H1 (cell line): ENCODE measurements at regions not wholly inside any gene's neighbourhood (a gene's known extent, or its start where the extent isn't known, plus 50 kb on each side); places are given as distances from the start of the nearest gene placed in this dataset.

Source experiments
- CTCF ChIA-PET: fragments of 300-600 bp; sonication (Branson Sonifier 250); formaldehyde crosslinking; loops from one replicate; lab custom pipeline; 2021; ENCODE audit not compliant: partially characterized antibody; lab: Charles Lee
- POLR2A ChIA-PET: fragments of 300-600 bp; sonication (Branson Sonifier 250); formaldehyde crosslinking; loops from one replicate; lab custom pipeline; 2021; ENCODE audit warnings: inconsistent platforms; ENCODE audit not compliant: partially characterized antibody; lab: Charles Lee
- DNase-seq, 2 experiments: peaks; one replicate each; pipeline versions ENCODE4 v3.0.0 to v3.0.0-alpha.2; 2010 to 2022; ENCODE audit warnings: low spot score in 2 of 2, low read depth in 1 of 2, mixed read lengths in 1 of 2
- FAIRE-seq: peaks from 2 replicates; lab custom pipeline; 2011; peaks lifted over from hg19 to GRCh38; lab: Jason Lieb, UNC
- H2AFZ ChIP-seq: 2 replicates; pipeline ENCODE4 v1.8.1; 2012; ENCODE audit warnings: low read length, inconsistent platforms
- H2AK5ac ChIP-seq: 2 replicates; pipeline ENCODE4 v1.6.1; 2013; ENCODE audit warnings: low read depth, low read length
- H2BK120ac ChIP-seq: replicated peaks from 2 replicates; pipeline ENCODE3; 2013; ENCODE audit warnings: low read depth, low read length, inconsistent platforms
- H2BK12ac ChIP-seq: 2 replicates; pipeline ENCODE4 v1.6.1; 2013; ENCODE audit warnings: low read depth, low read length
- H2BK15ac ChIP-seq: 2 replicates; pipeline ENCODE4 v1.6.1; 2013; ENCODE audit warnings: low read length
- H2BK20ac ChIP-seq: 2 replicates; pipeline ENCODE4 v1.6.1; 2013; ENCODE audit warnings: low read length
- H2BK5ac ChIP-seq: 2 replicates; pipeline ENCODE4 v1.6.1; 2013; ENCODE audit warnings: low read depth, low read length
- H3K14ac ChIP-seq: 2 replicates; pipeline ENCODE4 v1.6.1; 2013; ENCODE audit warnings: inconsistent platforms; ENCODE audit not compliant: insufficient read length
- H3K18ac ChIP-seq: 2 replicates; pipeline ENCODE4 v1.6.1; 2013; ENCODE audit warnings: low read length; ENCODE audit errors: extremely low read depth
- H3K23ac ChIP-seq: 2 replicates; pipeline ENCODE4 v1.6.1; 2013; ENCODE audit warnings: inconsistent platforms; ENCODE audit not compliant: insufficient read length
- H3K23me2 ChIP-seq: 2 replicates; pipeline ENCODE4 v1.6.1; 2013; ENCODE audit warnings: low read depth, low read length
- H3K27ac ChIP-seq: 2 replicates; pipeline ENCODE4 v1.6.1; 2011; ENCODE audit warnings: low read depth, low read length, inconsistent platforms
- H3K27me3 ChIP-seq, 4 experiments: replicated peaks in 1 of 4; 1 replicate in 1 of 4; 2 replicates in 3 of 4; pipeline versions ENCODE4 v1.6.1 to v1.8.1; 2011 to 2013; ENCODE audit warnings: low read length in 3 of 4, mild to moderate bottlenecking in 3 of 4, inconsistent platforms in 2 of 4, mixed read lengths in 2 of 4, moderate library complexity in 1 of 4; ENCODE audit not compliant: control insufficient read depth in 3 of 4, insufficient read depth in 3 of 4; ENCODE audit errors: extremely low read depth in 1 of 4
- H3K36me3 ChIP-seq, 4 experiments: 2 replicates each; pipeline versions ENCODE4 v1.6.1 to v1.8.1; 2011 to 2013; ENCODE audit warnings: mild to moderate bottlenecking in 4 of 4, low read length in 3 of 4, moderate library complexity in 2 of 4, control low read depth in 1 of 4, inconsistent platforms in 1 of 4; ENCODE audit not compliant: insufficient read depth in 4 of 4, control insufficient read depth in 2 of 4
- H3K4ac ChIP-seq: replicated peaks from 2 replicates; pipeline ENCODE3; 2013; ENCODE audit warnings: low read length, low read depth, mixed read lengths, inconsistent platforms; ENCODE audit not compliant: insufficient read length
- H3K4me1 ChIP-seq, 4 experiments: replicated peaks in 1 of 4; 1 replicate in 1 of 4; 2 replicates in 3 of 4; pipeline versions ENCODE4 v1.6.1 to v1.8.1; 2011 to 2013; ENCODE audit warnings: low read length in 3 of 4, inconsistent platforms in 2 of 4, mixed read lengths in 1 of 4; ENCODE audit not compliant: insufficient read depth in 4 of 4, control insufficient read depth in 3 of 4
- H3K4me2 ChIP-seq, 2 experiments: 2 replicates each; pipeline versions ENCODE4 v1.6.1 to v1.8.1; 2011 to 2013; ENCODE audit warnings: low read depth in 2 of 2, low read length in 2 of 2, control low read depth in 1 of 2, inconsistent platforms in 1 of 2, mild to moderate bottlenecking in 1 of 2; ENCODE audit not compliant: insufficient read depth in 1 of 2
- H3K4me3 ChIP-seq, 4 experiments: fragments of 200-600, 300-600 bp in 1 of 4; sonication (generic), shearing (Covaris generic), sonication (Bioruptor Twin) in 1 of 4; 2 replicates each; pipeline versions ENCODE4 v1.5.1 to v1.8.1; 2011 to 2016; ENCODE audit warnings: low read length in 4 of 4, low read depth in 3 of 4, control low read depth in 2 of 4, inconsistent platforms in 2 of 4, mild to moderate bottlenecking in 2 of 4, mixed read lengths in 1 of 4, moderate library complexity in 1 of 4; ENCODE audit not compliant: insufficient read depth in 2 of 4; ENCODE audit errors: extremely low read depth in 1 of 4
- H3K56ac ChIP-seq: replicated peaks from 2 replicates; pipeline ENCODE3; 2013; ENCODE audit warnings: low read depth, mild to moderate bottlenecking, mixed read lengths, low read length, inconsistent platforms; ENCODE audit not compliant: insufficient read length
- H3K79me1 ChIP-seq: 2 replicates; pipeline ENCODE4 v1.6.1; 2013; ENCODE audit warnings: low read depth, low read length, control low read depth
- H3K79me2 ChIP-seq, 2 experiments: 2 replicates each; pipeline versions ENCODE4 v1.6.1 to v1.8.1; 2012 to 2013; ENCODE audit warnings: low read length in 2 of 2, mild to moderate bottlenecking in 2 of 2, inconsistent platforms in 1 of 2; ENCODE audit not compliant: insufficient read depth in 2 of 2, control insufficient read depth in 1 of 2
- H3K9ac ChIP-seq, 4 experiments: replicated peaks in 1 of 4; 1 replicate in 1 of 4; 2 replicates in 3 of 4; pipeline versions ENCODE4 v1.6.1 to v1.8.1; 2011 to 2013; ENCODE audit warnings: low read depth in 3 of 4, low read length in 3 of 4, control low read depth in 2 of 4, mild to moderate bottlenecking in 2 of 4, moderate library complexity in 2 of 4, inconsistent platforms in 1 of 4; ENCODE audit errors: extremely low read depth in 1 of 4
- H3K9me3 ChIP-seq, 2 experiments: 2 replicates each; pipeline versions ENCODE4 v1.6.1 to v1.8.1; 2012 to 2013; ENCODE audit warnings: mild to moderate bottlenecking in 2 of 2, moderate library complexity in 2 of 2, control low read depth in 1 of 2, inconsistent platforms in 1 of 2, low read depth in 1 of 2, low read length in 1 of 2, mixed read lengths in 1 of 2; ENCODE audit not compliant: insufficient read depth in 2 of 2
- H4K20me1 ChIP-seq, 2 experiments: replicated peaks in 1 of 2; 2 replicates each; pipeline versions ENCODE3 to v1.8.1; 2011 to 2013; ENCODE audit warnings: inconsistent platforms in 2 of 2, low read length in 2 of 2, mild to moderate bottlenecking in 1 of 2; ENCODE audit not compliant: insufficient read depth in 2 of 2, control insufficient read depth in 1 of 2
- H4K5ac ChIP-seq: 2 replicates; pipeline ENCODE4 v1.6.1; 2013; ENCODE audit warnings: low read length, low read depth, mixed read lengths, inconsistent platforms; ENCODE audit not compliant: insufficient read length
- H4K8ac ChIP-seq: 2 replicates; pipeline ENCODE4 v1.8.0; 2013; ENCODE audit warnings: mild to moderate bottlenecking, moderate library complexity, low read length, inconsistent platforms; ENCODE audit not compliant: insufficient read depth; ENCODE audit errors: extremely low read depth
- H4K91ac ChIP-seq: replicated peaks from 2 replicates; pipeline ENCODE3; 2013; ENCODE audit warnings: low read length, mixed read lengths, inconsistent platforms; ENCODE audit not compliant: insufficient read length
- CBX5 ChIP-seq: fragments of 300-800, 300-1000 bp; sonication (generic); IDR thresholded peaks from 2 replicates; pipeline ENCODE4 v1.7.1; 2016; ENCODE audit warnings: antibody characterized with exemption, low read length, low read depth
- CEBPB ChIP-seq: IDR thresholded peaks from 2 replicates; pipeline ENCODE4 v1.6.1; 2012; ENCODE audit warnings: low read depth, low read length
- EZH2 ChIP-seq: fragments of 200-600 bp; sonication (generic); IDR thresholded peaks from 2 replicates; pipeline ENCODE4 v1.7.1; 2012; ENCODE audit warnings: low read depth, mild to moderate bottlenecking, moderate library complexity, low read length, inconsistent platforms; ENCODE audit not compliant: severe bottlenecking
- JUND ChIP-seq: IDR thresholded peaks from 2 replicates; pipeline ENCODE4 v1.6.1; 2011; ENCODE audit warnings: mild to moderate bottlenecking, improper control_type of control experiment, low read length
- NANOG ChIP-seq: IDR thresholded peaks from 2 replicates; pipeline ENCODE4 v1.6.1; 2011; ENCODE audit warnings: low read length, low read depth, mild to moderate bottlenecking, inconsistent platforms; ENCODE audit not compliant: insufficient read depth, poor library complexity, severe bottlenecking
- PHF8 ChIP-seq: fragments of 200-600 bp; sonication (generic); conservative IDR thresholded peaks from 2 replicates; pipeline ENCODE4 v1.7.1; 2012; ENCODE audit warnings: low read depth, mild to moderate bottlenecking, inconsistent platforms, low read length, moderate library complexity
- POLR2A ChIP-seq, 2 experiments: IDR thresholded peaks; 1 replicate in 1 of 2; 2 replicates in 1 of 2; pipeline ENCODE4 v1.6.1; 2011; ENCODE audit warnings: low read depth in 2 of 2, low read length in 2 of 2, mild to moderate bottlenecking in 2 of 2; ENCODE audit errors: control extremely low read depth in 1 of 2
- POU5F1 ChIP-seq: IDR thresholded peaks from 2 replicates; pipeline ENCODE4 v1.6.1; 2011; ENCODE audit warnings: low read depth, mild to moderate bottlenecking, low read length, moderate library complexity
- RBBP5 ChIP-seq: IDR thresholded peaks from 2 replicates; pipeline ENCODE4 v1.7.1; 2012; ENCODE audit warnings: low read depth, mild to moderate bottlenecking, inconsistent platforms, low read length, moderate library complexity, borderline replicate concordance
- SAP30 ChIP-seq: fragments of 300-600 bp; sonication (generic); IDR thresholded peaks from 2 replicates; pipeline ENCODE4 v1.7.1; 2012; ENCODE audit warnings: low read length, moderate library complexity, mild to moderate bottlenecking, inconsistent platforms; ENCODE audit not compliant: insufficient read depth, insufficient replicate concordance
- SIN3A ChIP-seq, 2 experiments: IDR thresholded peaks in 1 of 2; conservative IDR thresholded peaks in 1 of 2; 2 replicates each; pipeline ENCODE4 v1.6.1; 2011 to 2012; ENCODE audit warnings: low read length in 2 of 2, improper control_type of control experiment in 1 of 2, low read depth in 1 of 2, mild to moderate bottlenecking in 1 of 2
- SIX5 ChIP-seq: IDR thresholded peaks from 2 replicates; pipeline ENCODE4 v1.6.1; 2011; ENCODE audit warnings: mild to moderate bottlenecking, low read depth, low read length
- SP4 ChIP-seq: IDR thresholded peaks from 2 replicates; pipeline ENCODE4 v1.6.1; 2012; ENCODE audit warnings: low read length, inconsistent platforms
- SUZ12 ChIP-seq: fragments of 200-600 bp; sonication (generic); IDR thresholded peaks from 2 replicates; pipeline ENCODE4 v1.6.1; 2012; ENCODE audit warnings: mild to moderate bottlenecking, inconsistent platforms, low read length, moderate library complexity, mixed read lengths
- TBP ChIP-seq: IDR thresholded peaks from 2 replicates; pipeline ENCODE4 v1.6.1; 2011; ENCODE audit warnings: low read depth, low read length, improper control_type of control experiment
- WGBS, 2 experiments: shearing (Covaris generic) in 1 of 2; methylation state at CpG; one replicate each; pipeline versions ENCODE4 v1.1.6 to v1.1.7; 2013 to 2015; ENCODE audit warnings: low lambda C conversion rate in 2 of 2, mixed read lengths in 2 of 2, inconsistent platforms in 1 of 2, low coverage in 1 of 2, missing lambda C conversion rate in 1 of 2; ENCODE audit not compliant: insufficient replicate concordance in 2 of 2, insufficient coverage in 1 of 2, insufficient read length in 1 of 2; ENCODE audit errors: extremely low coverage in 1 of 2, missing lambda C conversion rate in 1 of 2; 5-methylcytosine and 5-hydroxymethylcytosine counted together

- Histone ChIP-seq H3K27me3 (no peaks in the 10 kb centered on the region; a peak in 1 of 7 replicates), H3K4me2 (no peak overlapping the region), H4K5ac (no peak overlapping the region), H3K4me1 (no peaks in the 10 kb centered on the region), H3K4ac (no peak overlapping the region), H3K4me3 (no peak overlapping the region), H3K18ac (no peak overlapping the region), H2BK12ac (no peak overlapping the region), H3K23me2 (no peaks in the 10 kb centered on the region), H3K14ac (no peak overlapping the region), H2BK15ac (no peak overlapping the region), H2BK120ac (no peak overlapping the region), H3K36me3 (no peaks in the 10 kb centered on the region), H2BK5ac (no peak overlapping the region), H3K9me3 (no peaks in the 10 kb centered on the region), H3K27ac (no peak overlapping the region), H3K56ac (no peak overlapping the region), H3K79me2 (no peaks in the 10 kb centered on the region), H4K91ac (no peak overlapping the region), H4K20me1 (no peaks in the 10 kb centered on the region), H3K9ac (no peak overlapping the region), H3K23ac (no peak overlapping the region), H2AFZ (no peak overlapping the region), H2BK20ac (no peak overlapping the region), H3K79me1 (no peaks in the 10 kb centered on the region), H2AK5ac (no peak overlapping the region), H4K8ac (no peak overlapping the region)
- no peak for FAIRE-seq
- TF ChIP-seq EZH2 (no peak), JUND (no peak), POU5F1 (no peak), SAP30 (no peak), SIN3A (conservative IDR thresholded peaks at IDR 0.05 in 1 of 2, IDR thresholded peaks at IDR 0.05 in 1 of 2; ENCODE audit: low read depth in 1 of 2, low read length in 2 of 2) (no peak), CEBPB (no peak), RBBP5 (no peak), NANOG (no peak), SUZ12 (no peak), SIX5 (no peak), TBP (no peak), POLR2A (IDR thresholded peaks at IDR 0.05; ENCODE audit: control extremely low read depth in 1 of 2, low read depth in 2 of 2, low read length in 2 of 2) (no peak), PHF8 (no peak), SP4 (no peak), CBX5 (no peak)
- POLR2A ChIA-PET = no interaction called here
- CTCF ChIA-PET = no interaction called here
- 89% methylated on average over 3 of the region's 3 CpGs; no CpG with 5 or more reads in 1 of the 2 experiments for WGBS, 2 experiments
- no peak for DNase-seq
These were observed 381.1 kb upstream of the ST6GAL2 start for GRCh38 chr2:107267086-107267485.
